ENCODE measurements at regions not wholly inside any gene's neighbourhood (a gene's known extent, or its start where the extent isn't known, plus 50 kb on each side); places are given as distances from the start of the nearest gene placed in this dataset.

- Histone ChIP-seq H3K4me3 (no peak overlapping the region), H3K27ac (no peak overlapping the region), H3K27me3 (replicated peaks in 1 of 7) (no peaks in the 10 kb centered on the region), H3K36me3 (no peaks in the 10 kb centered on the region), H3K4me1 (no peaks in the 10 kb centered on the region), H3K9me3 (peaks cover 0 to 14% (median 6%) of the 10 kb centered on the region in 8 donors)
- TF ChIP-seq POLR2AphosphoS5 (IDR thresholded peaks at IDR 0.05), result no peak
- TF ChIP-seq POLR2A (IDR thresholded peaks at IDR 0.05), result no peak
- TF ChIP-seq, protein P1, sequence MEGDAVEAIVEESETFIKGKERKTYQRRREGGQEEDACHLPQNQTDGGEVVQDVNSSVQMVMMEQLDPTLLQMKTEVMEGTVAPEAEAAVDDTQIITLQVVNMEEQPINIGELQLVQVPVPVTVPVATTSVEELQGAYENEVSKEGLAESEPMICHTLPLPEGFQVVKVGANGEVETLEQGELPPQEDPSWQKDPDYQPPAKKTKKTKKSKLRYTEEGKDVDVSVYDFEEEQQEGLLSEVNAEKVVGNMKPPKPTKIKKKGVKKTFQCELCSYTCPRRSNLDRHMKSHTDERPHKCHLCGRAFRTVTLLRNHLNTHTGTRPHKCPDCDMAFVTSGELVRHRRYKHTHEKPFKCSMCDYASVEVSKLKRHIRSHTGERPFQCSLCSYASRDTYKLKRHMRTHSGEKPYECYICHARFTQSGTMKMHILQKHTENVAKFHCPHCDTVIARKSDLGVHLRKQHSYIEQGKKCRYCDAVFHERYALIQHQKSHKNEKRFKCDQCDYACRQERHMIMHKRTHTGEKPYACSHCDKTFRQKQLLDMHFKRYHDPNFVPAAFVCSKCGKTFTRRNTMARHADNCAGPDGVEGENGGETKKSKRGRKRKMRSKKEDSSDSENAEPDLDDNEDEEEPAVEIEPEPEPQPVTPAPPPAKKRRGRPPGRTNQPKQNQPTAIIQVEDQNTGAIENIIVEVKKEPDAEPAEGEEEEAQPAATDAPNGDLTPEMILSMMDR (IDR thresholded peaks at IDR 0.05 in 8 of 11, conservative IDR thresholded peaks at IDR 0.05 in 3 of 11), result no peak
- WGBS, 5 donors, result 60 to 86% (median 69%) methylated on average over 3 of the region's 3 CpGs
- intact Hi-C loops (cut with DNase I; ENCODE audit: low total_unique reads), result no loop called here
- DNase-seq, result no peak
These were observed 836.9 kb upstream of the CELF4 start for GRCh38 chr18:38402509-38402908.

DNA sequence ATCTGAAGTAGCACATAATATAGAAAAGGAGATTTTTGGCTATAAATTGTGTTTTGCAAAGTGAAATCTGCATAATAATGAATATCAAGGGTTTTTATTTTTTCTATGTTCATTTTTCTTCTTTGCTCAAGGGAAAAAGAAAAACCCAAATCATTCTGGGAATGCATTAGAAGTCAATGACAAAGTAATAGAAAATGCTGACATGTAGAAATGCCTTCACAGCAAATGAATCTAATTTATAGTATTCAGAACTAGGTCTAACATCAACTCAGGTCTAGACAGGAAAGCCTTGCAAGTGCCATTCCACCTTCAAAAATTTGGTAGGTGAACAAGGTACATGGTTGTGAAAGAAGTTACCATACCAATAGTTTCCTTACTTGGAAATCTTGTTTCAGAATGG, 831.5 kb upstream of the CELF4 start:
- H3K4me3 ChIP-seq, result no peak overlapping the region
- intact Hi-C loops (cut with DNase I; ENCODE audit: low total_unique reads), result no loop called here

GRCh38 chr18:38386146-38386545, 820.5 kb upstream of the CELF4 start:
- Histone ChIP-seq H3K4me3 (no peak overlapping the region), H3K9me3 (no peaks in the 10 kb centered on the region), H3K4me1 (no peaks in the 10 kb centered on the region), H3K36me3 (no peaks in the 10 kb centered on the region), H3K27ac (no peak overlapping the region), H3K27me3 (replicated peaks in 1 of 7) (no peaks in the 10 kb centered on the region)
- 48 to 79% (median 65%) methylated on average over 1 of the region's 1 CpG for WGBS, 5 donors
- TF ChIP-seq POLR2AphosphoS5 (IDR thresholded peaks at IDR 0.05) (no peak), POLR2A (IDR thresholded peaks at IDR 0.05) (no peak)
- TF ChIP-seq, protein P1 (IDR thresholded peaks at IDR 0.05 in 8 of 11, conservative IDR thresholded peaks at IDR 0.05 in 3 of 11), result no peak
- DNase-seq, result no peak
- intact Hi-C loops (cut with DNase I; ENCODE audit: low total_unique reads), result no loop called here

More for the DNA sequence above, 831.5 kb upstream of the CELF4 start:
- TF ChIP-seq POLR2AphosphoS5 (IDR thresholded peaks at IDR 0.05), result no peak
- TF ChIP-seq, protein P1 (IDR thresholded peaks at IDR 0.05 in 8 of 11, conservative IDR thresholded peaks at IDR 0.05 in 3 of 11), result no peak
- TF ChIP-seq POLR2A (IDR thresholded peaks at IDR 0.05), result no peak
- Histone ChIP-seq H3K36me3 (no peaks in the 10 kb centered on the region), H3K9me3 (peaks cover 0 to 4% (median 0%) of the 10 kb centered on the region in 8 donors), H3K4me1 (no peaks in the 10 kb centered on the region), H3K27me3 (replicated peaks in 1 of 7) (no peaks in the 10 kb centered on the region), H3K27ac (no peak overlapping the region)
- DNase-seq, result no peak

DNA sequence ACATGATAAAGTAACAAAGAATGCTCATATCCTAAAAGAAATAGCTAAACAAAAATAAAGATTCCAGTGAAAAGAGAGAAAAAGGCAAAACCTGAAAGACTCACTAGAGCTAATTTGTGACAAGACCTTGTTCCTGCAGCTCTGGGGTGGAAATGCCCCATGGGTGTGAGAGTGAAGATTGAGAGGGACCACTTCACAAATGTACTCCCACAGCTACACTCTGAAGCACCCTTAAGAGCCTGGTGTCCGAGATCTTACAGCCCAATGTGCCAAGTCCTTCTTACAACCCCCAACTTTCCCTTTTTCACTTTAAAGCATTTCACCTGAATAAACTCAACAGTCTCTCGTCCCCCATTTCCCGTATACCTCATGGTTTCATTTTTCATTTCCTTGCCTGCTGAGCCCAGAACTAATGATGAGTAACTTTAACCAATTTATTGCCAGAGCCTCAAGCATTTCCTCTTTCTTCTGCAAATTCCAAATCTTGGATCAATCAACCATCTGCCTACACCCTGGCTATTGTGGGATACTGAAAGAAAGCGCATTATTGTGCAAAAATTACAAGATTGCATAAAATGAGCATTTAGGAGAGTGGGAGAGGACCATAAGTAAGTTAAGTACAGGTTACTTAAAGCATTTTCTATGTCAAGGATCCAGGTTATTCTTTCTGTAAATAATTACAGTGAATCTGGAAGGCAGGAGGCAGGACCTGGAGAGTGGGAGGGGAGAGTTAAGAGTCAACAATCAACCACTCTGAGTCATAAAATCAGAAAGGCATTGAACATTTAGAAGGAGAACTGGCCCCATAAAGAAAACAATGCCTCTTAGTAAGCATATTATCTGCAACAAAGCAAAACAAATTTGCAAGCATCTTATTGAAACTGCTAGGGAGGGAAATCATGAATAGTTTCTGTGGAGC, 804.4 kb upstream of the CELF4 start:
- no peaks in the 10 kb centered on the region for H3K36me3 ChIP-seq
- intact Hi-C loops (cut with DNase I; ENCODE audit: low total_unique reads), result no loop called here
- H3K9me3 ChIP-seq, result no peaks in the 10 kb centered on the region
- WGBS, 5 donors, result 33 to 55% (median 41%) methylated on average over 4 of the region's 4 CpGs
- no peak overlapping the region for H3K27ac ChIP-seq
- TF ChIP-seq POLR2A (IDR thresholded peaks at IDR 0.05) (no peak), POLR2AphosphoS5 (IDR thresholded peaks at IDR 0.05) (no peak)
- TF ChIP-seq, protein P1 (IDR thresholded peaks at IDR 0.05 in 8 of 11, conservative IDR thresholded peaks at IDR 0.05 in 3 of 11), result no peak
- H3K4me1 ChIP-seq, result no peaks in the 10 kb centered on the region
- no peak for DNase-seq
- no peaks in the 10 kb centered on the region for H3K27me3 ChIP-seq (replicated peaks in 1 of 7)
- H3K4me3 ChIP-seq, result no peak overlapping the region
